Activated CD8-positive, alpha-beta memory T cell treated with anti-CD3 and anti-CD28 coated beads, Interleukin-2, amount 50 U/mL, for 4 hours (primary cell): ENCODE measurements at regions not wholly inside any gene's neighbourhood (a gene's known extent, or its start where the extent isn't known, plus 50 kb on each side); places are given as distances from the start of the nearest gene placed in this dataset.
A peak's percentile ranks its signal among the peaks of the same experiment; 100 is the strongest.

Experiments
- DNase-seq: peaks from one replicate; pipeline ENCODE4 v3.0.0-alpha.2; 2020

DNA sequence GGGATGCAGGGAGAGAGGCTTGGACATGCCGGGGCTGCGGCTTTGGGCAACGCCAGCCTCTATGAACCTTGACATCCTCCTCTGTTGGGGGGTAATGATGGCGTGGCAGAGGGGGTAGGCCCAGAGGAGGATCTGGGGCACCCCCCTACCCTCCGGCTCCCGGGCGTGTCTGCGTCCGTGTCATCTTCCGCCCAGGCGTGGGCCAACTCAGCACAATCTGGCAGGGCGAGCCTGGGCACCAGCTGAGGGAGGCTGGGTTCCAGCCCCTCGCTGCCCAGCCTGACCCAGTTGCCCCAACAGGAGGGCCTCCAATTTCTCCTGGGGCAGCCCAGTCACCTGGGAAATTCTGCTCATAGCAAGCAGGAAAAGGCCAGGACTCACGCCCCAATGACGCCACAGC, 62.9 kb upstream of the IL17B start:
- no peak for DNase-seq

DNA sequence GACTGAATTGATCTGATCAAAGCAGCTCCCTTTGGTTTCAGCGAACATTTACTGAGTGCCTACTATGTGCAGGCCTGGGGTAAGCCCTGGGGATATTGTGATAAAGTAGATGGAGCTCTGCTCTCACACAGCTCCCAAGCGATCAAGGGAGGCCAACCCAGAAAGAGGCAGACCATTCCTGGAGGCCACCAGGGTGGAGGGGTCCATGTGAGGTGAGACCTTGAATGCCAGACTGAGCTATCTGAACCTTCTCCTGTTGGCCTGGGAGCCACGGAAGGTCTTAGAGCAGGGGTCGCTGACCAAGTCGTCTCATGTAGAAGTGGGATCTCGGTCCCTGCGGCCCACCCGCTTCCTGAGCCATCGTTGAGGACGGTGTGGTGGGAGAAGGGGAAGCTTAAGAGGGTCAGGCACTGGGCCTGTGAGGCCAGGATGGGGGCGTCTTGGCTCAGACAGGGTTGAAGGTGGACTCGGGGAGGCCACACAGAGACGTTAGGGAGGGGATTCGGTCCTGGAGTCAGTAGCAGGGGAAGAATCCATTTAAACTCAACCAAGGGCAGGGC, 62.2 kb upstream of the IL17B start:
- no peak for DNase-seq

DNA sequence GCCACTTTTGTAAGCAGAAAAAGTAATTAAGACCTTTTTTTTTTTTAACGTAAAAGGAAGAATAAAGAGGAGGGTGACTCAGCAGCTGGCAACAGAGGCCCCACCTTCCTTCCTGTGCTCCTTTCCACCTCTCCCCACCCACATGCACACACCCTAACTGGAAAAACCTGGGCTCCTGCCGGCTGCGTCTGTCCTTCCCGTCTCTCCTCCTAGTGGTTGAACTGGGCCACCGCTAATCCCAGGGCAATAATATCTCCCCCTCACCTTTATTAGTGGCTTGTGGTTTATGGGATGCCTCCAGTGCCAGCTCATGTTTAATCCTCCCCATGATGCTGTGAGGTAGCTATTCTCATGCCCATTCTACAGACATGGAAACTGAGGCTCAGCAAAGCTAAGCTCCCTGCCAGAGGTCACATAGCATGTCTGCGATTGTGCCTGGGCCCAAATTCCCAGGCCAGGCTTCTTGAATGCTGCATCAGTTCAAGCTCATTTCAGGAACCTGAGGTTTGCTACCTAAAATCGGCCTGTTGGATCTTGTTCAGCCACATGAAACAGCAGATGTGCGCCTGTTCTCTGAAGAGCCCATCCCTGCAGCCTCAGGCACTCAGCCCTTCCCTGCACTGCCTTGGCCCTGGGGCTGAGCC, 60.9 kb upstream of the IL17B start:
- no peak for DNase-seq

DNA sequence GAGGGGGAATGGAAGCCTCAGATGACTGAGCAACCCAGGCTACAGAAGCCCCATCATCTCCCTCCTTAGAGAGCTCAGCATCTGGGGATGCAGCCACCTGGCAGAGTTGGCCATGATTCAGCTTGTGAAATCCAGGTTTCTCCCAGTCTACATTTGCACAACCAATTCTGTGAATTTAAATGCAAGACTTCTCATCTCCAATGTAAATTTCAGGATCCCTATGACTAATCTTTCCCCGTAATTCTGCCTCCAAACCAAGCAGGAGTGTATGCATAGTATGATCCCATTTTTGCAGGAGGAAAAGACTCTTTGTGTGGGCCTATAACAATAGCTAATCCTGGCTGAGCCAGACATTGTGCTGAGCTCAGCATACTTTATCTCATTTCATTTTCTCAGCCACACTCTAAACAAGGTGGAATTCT, 59.6 kb upstream of the IL17B start:
- no peak for DNase-seq

DNA sequence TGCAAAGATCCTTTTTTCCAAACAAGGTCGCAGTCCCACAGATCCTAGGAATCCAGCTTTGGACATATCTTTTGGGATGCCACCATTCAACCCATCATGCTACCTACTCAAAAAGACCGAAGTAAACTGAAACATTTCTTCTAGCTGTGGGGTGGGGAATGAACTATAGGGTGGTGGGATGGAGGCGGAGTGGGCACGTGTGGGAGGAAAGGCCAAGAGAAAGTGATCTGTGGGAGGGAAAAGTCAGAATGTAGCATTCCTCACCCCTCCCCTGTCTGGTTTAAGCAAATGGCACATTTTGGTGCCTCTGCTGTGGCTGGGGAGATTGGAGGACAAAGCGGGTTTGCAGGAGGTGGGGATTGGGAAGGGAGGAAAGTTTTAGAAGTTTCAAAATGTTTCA, 59.2 kb upstream of the IL17B start:
- no peak for DNase-seq

DNA sequence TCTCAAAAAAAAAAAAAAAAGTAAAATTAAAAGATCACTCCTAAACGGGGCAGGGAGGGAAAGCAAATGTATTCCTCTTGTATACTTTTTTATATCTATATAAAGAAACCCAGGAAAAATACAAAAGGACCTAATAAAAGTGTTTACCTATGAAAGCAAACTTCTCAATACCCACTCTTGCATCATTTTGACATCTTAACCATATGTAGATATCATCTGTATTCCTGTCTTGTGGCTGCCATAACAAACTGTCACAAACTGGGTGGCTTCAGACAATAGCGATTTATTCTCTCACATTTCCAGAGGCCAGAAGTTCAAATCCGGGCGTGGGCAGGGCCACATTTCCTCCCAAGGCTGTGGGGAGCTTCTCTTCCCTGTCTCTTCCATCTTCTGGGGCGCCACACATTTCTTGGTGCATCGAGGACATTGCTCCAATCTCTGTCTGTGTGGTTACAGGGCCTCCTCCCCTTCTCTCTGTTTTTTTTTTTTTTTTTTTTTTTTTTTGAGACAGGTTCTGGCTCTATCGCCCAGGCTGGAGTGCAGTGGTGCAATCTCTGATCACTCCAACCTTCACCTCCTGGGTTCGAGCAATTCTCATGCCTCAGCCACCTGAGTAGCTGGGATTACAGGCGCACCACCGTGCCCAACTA, 58.4 kb upstream of the IL17B start:
- no peak for DNase-seq

DNA sequence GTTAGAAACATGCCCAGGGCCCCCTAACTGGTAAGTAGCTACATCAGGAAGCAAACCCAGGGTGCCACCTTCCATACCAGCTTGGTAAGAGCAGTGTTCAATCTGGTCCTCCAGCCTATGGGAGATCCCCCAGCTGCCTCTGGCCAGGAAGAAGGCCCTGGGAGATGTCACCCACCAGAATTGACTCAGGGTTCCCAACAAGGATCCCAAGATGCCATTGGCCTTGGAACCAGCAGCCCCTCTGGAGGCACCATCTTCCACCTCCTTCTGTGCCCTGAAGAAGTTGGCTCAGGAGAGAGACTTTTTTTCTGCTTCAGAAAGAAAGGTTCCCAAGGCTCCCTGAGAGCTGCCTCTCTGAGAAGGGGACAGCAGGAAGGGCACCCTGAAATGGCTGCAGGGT, 56.6 kb upstream of the IL17B start:
- DNase-seq = no peak

DNA sequence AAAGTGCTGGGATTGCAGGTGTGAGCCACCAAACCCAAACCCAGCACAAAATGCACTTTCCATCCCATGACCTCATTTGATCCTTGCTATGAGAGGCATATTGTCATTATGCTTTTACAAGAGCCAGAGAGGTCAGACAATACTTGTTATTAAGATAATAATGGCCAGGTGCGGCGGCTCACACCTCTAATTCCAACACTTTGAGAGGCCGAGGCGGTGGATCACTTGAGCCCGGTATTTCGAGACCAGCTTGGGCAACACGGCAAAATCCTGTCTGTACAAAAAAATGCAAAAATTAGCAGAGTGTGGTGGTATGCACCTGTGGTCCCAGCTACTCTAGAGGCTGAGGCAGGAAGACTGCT, 55.9 kb upstream of the IL17B start:
- no peak for DNase-seq

DNA sequence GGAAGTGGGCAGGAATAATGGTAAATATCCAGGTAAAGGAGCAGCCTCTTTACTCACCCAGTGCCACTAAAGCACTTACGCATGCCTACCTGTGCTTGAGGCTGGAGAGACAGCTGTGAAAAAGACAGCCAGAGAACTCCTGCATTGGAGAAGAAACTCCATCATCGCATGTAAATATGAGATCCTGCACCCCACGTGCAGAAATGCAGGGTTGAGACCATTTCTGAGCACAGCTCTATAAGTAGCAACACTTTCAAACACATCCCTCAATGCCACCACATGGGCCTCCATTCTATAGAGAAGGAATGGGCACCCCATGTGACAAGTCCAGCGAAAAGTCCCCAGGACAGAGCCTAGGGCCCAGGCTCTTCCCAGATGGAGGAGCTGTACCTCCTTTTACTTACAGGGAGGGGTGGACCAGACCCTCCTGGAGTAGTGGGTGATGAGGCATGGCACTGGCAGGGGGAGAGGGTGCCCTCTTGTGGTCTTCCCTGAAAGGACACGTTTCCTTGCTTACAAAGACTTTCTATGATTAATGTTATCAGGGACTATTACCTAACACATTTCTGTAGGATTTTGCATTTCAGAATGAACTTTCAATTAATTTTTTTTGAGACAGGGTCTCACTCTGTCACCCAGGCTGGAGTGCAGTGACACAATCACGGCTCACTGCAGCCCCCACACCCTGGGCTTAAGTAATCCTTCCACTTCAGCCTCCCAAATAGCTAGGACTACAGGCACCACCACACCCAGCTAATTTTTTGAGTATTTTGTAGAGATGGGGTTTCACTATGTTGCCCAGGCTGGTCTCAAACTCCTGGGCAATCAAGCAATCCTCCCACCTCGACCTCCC, 55.3 kb upstream of the IL17B start:
- peak; percentile 56 for DNase-seq

DNA sequence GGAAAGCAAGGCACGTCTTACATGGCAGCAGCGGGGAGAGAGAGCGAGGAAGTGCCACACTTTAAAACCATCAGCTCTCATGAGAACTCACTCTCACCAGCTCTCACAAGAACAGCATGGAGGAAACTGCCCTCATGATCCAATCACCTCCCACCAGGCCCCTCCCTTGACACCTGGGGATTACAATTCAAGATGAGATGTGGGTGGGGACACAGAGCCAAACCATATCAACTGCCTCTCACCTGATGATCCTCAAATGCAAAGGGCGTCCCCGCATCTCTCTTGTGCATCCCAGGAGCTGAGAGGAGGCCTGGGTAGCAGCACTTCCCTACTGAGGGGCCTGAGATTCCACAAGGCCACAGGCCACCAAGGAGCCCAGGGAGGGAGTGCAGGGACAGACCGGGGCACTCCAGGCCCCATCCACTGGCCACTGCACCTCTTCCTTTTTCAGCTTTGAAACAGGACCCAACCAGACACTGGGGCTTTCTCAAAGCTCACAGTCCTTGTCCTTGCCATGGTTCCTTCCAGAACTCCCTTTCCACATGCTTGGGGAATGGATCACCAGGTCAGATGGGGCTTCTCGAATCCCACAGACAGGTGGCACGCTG, 54.5 kb upstream of the IL17B start:
- DNase-seq = no peak

DNA sequence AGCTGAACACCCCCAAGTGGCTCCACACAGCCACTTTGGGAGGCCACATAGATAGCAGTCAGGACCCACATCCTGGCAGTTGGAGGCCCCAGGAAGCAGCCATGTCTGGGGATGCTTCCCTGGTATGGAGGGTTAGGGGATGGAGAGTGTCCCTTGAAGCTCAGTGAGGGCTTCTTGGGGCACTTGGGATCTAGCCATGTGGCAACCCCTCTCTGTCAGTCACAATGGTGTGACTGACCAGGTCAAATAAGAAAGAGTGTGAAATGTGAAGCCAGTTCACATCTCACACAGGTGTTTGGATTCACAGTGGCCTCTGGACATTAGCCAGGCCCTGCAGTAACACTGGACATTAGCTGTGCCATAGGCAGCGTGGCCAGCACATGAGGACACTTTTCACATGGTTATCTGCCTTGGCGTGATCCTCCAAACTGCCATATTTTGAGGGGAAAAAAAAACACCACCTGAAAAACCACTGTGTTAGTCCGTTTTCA, 53.9 kb upstream of the IL17B start:
- DNase-seq = no peak

DNA sequence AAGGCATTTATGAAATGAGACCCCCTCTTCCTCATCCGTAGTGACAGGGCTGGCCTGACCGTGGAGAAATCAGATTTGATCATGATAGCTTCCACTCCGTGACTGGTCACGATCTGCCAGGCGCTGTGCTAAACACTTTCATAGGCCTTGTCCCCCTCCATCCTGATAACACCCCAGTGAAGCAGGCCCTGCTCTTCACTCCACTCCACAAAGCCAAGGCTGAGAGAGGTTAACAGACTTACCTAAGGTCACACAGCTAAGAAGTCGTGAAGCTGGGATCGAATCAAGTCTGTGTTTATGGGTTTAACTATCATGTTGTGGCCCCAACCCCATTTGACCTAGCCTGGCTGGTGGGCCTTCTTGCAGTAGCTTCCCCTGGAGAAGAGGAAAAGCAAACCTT, 53.3 kb upstream of the IL17B start:
- DNase-seq = no peak

DNA sequence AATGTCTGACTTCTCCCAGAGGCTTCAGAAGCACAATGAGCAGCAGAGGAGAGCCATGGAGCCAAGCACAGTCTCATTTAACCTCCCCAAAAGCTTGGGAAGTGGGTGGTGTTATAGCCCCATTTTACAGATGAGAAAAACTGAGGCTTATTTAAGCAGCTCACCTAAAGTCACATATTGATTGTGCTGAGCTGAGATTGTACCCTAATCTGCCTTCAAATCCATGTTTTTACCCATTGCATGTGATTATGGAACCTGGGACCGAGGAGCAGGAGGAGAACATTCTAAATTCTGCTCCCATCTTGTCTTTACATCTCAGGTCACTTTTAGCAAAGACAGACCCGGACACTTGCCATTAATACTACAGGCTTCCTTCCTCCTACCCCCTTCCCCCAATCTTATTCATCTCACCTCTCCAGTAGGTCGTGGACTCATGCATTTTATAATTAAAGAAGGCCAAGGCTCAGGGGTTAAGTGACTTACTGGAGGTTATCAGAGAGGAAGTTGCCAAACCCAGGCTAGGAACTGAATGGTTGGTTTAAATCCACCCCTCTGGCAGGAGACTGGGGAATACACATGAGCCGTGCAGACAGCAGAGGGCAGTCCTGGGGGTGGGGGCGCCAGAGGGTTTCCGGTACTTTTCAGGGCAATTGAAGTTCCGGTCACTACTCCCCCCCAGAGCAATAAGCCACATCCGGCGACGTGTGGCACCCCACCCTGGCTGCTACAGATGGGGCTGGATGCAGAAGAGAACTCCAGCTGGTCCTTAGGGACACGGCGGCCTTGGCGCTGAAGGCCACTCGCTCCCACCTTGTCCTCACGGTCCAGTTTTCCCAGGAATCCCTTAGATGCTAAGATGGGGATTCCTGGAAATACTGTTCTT, 51.0 kb upstream of the IL17B start:
- no peak for DNase-seq
